CD4-positive, alpha-beta T cell (primary cell): ENCODE measurements at regions not wholly inside any gene's neighbourhood (a gene's known extent, or its start where the extent isn't known, plus 50 kb on each side); places are given as distances from the start of the nearest gene placed in this dataset.

Source experiments
- ATAC-seq: fragments of 200-7000 bp; cut with Tn5 transposase; one replicate; pipeline ENCODE4 v1.10.0; 2022; ENCODE audit warnings: mild to moderate bottlenecking; ENCODE audit not compliant: poor library complexity
- CTCF ChIA-PET: fragments of 350-600 bp; sonication (Branson Sonifier 250); formaldehyde crosslinking; loops from one replicate; lab custom pipeline; 2021; ENCODE audit warnings: antibody characterized with exemption, inconsistent platforms; lab: Charles Lee
- POLR2A ChIA-PET: fragments of 350-600 bp; sonication (Branson Sonifier 250); formaldehyde crosslinking; loops from one replicate; lab custom pipeline; 2021; ENCODE audit warnings: antibody characterized with exemption, inconsistent platforms; lab: Charles Lee
- DNase-seq, 14 experiments: peaks; one replicate each; pipeline ENCODE4 v3.0.0-alpha.2; 2013 to 2020; ENCODE audit warnings: mixed read lengths in 2 of 14
- H3K27ac ChIP-seq, 2 donors: one replicate each; pipeline versions ENCODE4 v1.5.1 to v1.7.0; 2013; ENCODE audit warnings: low read length in 2 of 2, low read depth in 1 of 2, mild to moderate bottlenecking in 1 of 2
- H3K27me3 ChIP-seq, 2 experiments: 1 replicate in 1 of 2; 2 replicates in 1 of 2; pipeline versions ENCODE4 v1.6.1 to v1.7.0; 2013; ENCODE audit warnings: low read length in 2 of 2, control low read depth in 1 of 2, mild to moderate bottlenecking in 1 of 2, moderate library complexity in 1 of 2; ENCODE audit not compliant: insufficient read depth in 2 of 2, control insufficient read depth in 1 of 2
- H3K36me3 ChIP-seq: one replicate; pipeline ENCODE4 v1.6.1; 2013; ENCODE audit warnings: low read length, control low read depth; ENCODE audit not compliant: insufficient read depth
- H3K4me1 ChIP-seq: one replicate; pipeline ENCODE4 v1.6.1; 2013; ENCODE audit warnings: low read length, control low read depth; ENCODE audit not compliant: insufficient read depth
- H3K4me3 ChIP-seq: one replicate; pipeline ENCODE4 v1.5.1; 2013; ENCODE audit warnings: mild to moderate bottlenecking, low read length, moderate library complexity
- H3K9me3 ChIP-seq, 2 experiments: 1 replicate in 1 of 2; 2 replicates in 1 of 2; pipeline versions ENCODE4 v1.6.1 to v1.7.0; 2013; ENCODE audit warnings: low read length in 2 of 2, mild to moderate bottlenecking in 2 of 2, control low read depth in 1 of 2, moderate library complexity in 1 of 2; ENCODE audit not compliant: control insufficient read depth in 1 of 2, insufficient read depth in 1 of 2
- H3K27ac Mint-ChIP-seq: one replicate; pipeline ENCODE4 v1.8.0; 2020; ENCODE audit warnings: mixed read lengths
- H3K27me3 Mint-ChIP-seq: one replicate; pipeline ENCODE4 v1.8.0; 2021; ENCODE audit warnings: mixed read lengths
- H3K36me3 Mint-ChIP-seq: one replicate; pipeline ENCODE4 v1.8.0; 2021; ENCODE audit warnings: low read depth, mixed read lengths
- H3K4me1 Mint-ChIP-seq: one replicate; pipeline ENCODE4 v1.8.0; 2021; ENCODE audit warnings: low read depth, mixed read lengths
- H3K4me3 Mint-ChIP-seq: one replicate; pipeline ENCODE4 v1.8.0; 2020; ENCODE audit warnings: mild to moderate bottlenecking, mixed read lengths
- H3K9me3 Mint-ChIP-seq: one replicate; pipeline ENCODE4 v1.8.0; 2020; ENCODE audit warnings: mixed read lengths
- CTCF ChIP-seq: fragments of 200-600 bp; IDR thresholded peaks from one replicate; pipeline ENCODE4 v1.8.0; 2022; ENCODE audit warnings: antibody characterized with exemption, mild to moderate bottlenecking
- intact Hi-C, 2 experiments: fragments of 100-400 bp; cut with DNase I in 1 of 2; cut with micrococcal nuclease in 1 of 2; formaldehyde crosslinking; loops; one replicate each; pipeline versions ENCODE4 v1.15.1 to v1.9.0; 2023 to 2025; cut with DNase I, micrococcal nuclease

GRCh38 chr5:106720367-106720766 lies 950.4 kb downstream of the EFNA5 start:
- ATAC-seq (no peak), DNase-seq (no peak)
- no peak overlapping the region for H3K27ac Mint-ChIP-seq
- Histone ChIP-seq H3K27ac (no peak overlapping the region), H3K27me3 (no peaks in the 10 kb centered on the region), H3K9me3 (peaks cover 0 to 4% of the 10 kb centered on the region in 2 experiments), H3K4me3 (no peak overlapping the region), H3K4me1 (no peaks in the 10 kb centered on the region), H3K36me3 (no peaks in the 10 kb centered on the region)
- H3K36me3 Mint-ChIP-seq = no peaks in the 10 kb centered on the region
- CTCF ChIA-PET = no interaction called here
- TF ChIP-seq CTCF = no peak
- intact Hi-C loops = no loop called here
- H3K4me3 Mint-ChIP-seq = no peak overlapping the region
- H3K4me1 Mint-ChIP-seq = no peaks in the 10 kb centered on the region
- H3K9me3 Mint-ChIP-seq = peaks cover 3% of the 10 kb centered on the region
- H3K27me3 Mint-ChIP-seq = no peaks in the 10 kb centered on the region
- POLR2A ChIA-PET = no interaction called here

GRCh38 chr5:106699796-106700195 lies 970.9 kb downstream of the EFNA5 start:
- H3K27ac Mint-ChIP-seq = no peak overlapping the region
- no peaks in the 10 kb centered on the region for H3K4me1 ChIP-seq
- peaks cover 2% of the 10 kb centered on the region for H3K9me3 Mint-ChIP-seq
- H3K27me3 Mint-ChIP-seq = no peaks in the 10 kb centered on the region
- CTCF ChIA-PET = no interaction called here
- intact Hi-C loops = no loop called here
- H3K27me3 ChIP-seq = no peaks in the 10 kb centered on the region
- no peak for TF ChIP-seq CTCF
- POLR2A ChIA-PET = no interaction called here
- H3K36me3 Mint-ChIP-seq = no peaks in the 10 kb centered on the region
- H3K4me3 ChIP-seq = no peak overlapping the region
- H3K27ac ChIP-seq = no peak overlapping the region
- DNase-seq (no peak), ATAC-seq (no peak)
- H3K36me3 ChIP-seq = no peaks in the 10 kb centered on the region
- H3K4me1 Mint-ChIP-seq = no peaks in the 10 kb centered on the region
- no peak overlapping the region for H3K4me3 Mint-ChIP-seq
- peaks cover 4 to 6% of the 10 kb centered on the region in 2 experiments for H3K9me3 ChIP-seq

- H3K27me3 Mint-ChIP-seq = no peaks in the 10 kb centered on the region
- Histone ChIP-seq H3K36me3 (no peaks in the 10 kb centered on the region), H3K4me1 (no peaks in the 10 kb centered on the region), H3K9me3 (peaks cover 4 to 6% of the 10 kb centered on the region in 2 experiments), H3K27ac (no peak overlapping the region), H3K4me3 (no peak overlapping the region), H3K27me3 (no peaks in the 10 kb centered on the region)
- ChIA-PET CTCF (no interaction called here), POLR2A (no interaction called here)
- no peak for ATAC-seq
- no peaks in the 10 kb centered on the region for H3K4me1 Mint-ChIP-seq
- no peak for TF ChIP-seq CTCF
- H3K9me3 Mint-ChIP-seq = peaks cover 2% of the 10 kb centered on the region
- H3K27ac Mint-ChIP-seq = no peak overlapping the region
- DNase-seq = no peak
- no peak overlapping the region for H3K4me3 Mint-ChIP-seq
- no peaks in the 10 kb centered on the region for H3K36me3 Mint-ChIP-seq
- intact Hi-C loops = no loop called here
These were observed 971.5 kb downstream of the EFNA5 start for GRCh38 chr5:106699198-106699597.
